ENCODE measurements at regions not wholly inside any gene's neighbourhood (a gene's known extent, or its start where the extent isn't known, plus 50 kb on each side); places are given as distances from the start of the nearest gene placed in this dataset.

- ChIA-PET CTCF (no interaction called here), POLR2A (no interaction called here)
- Histone ChIP-seq H3K27me3 (ENCODE audit: control insufficient read depth, insufficient read depth, low read length) (no peaks in the 10 kb centered on the region), H3K4me3 (ENCODE audit: low read depth, low read length) (no peak overlapping the region), H3K9me3 (ENCODE audit: control insufficient read depth, insufficient read depth, low read length) (no peaks in the 10 kb centered on the region), H3K27ac (ENCODE audit: low read depth, low read length) (no peak overlapping the region)
- no peak for DNase-seq (ENCODE audit: low read depth, low spot score)
- TF ChIP-seq, protein P1, sequence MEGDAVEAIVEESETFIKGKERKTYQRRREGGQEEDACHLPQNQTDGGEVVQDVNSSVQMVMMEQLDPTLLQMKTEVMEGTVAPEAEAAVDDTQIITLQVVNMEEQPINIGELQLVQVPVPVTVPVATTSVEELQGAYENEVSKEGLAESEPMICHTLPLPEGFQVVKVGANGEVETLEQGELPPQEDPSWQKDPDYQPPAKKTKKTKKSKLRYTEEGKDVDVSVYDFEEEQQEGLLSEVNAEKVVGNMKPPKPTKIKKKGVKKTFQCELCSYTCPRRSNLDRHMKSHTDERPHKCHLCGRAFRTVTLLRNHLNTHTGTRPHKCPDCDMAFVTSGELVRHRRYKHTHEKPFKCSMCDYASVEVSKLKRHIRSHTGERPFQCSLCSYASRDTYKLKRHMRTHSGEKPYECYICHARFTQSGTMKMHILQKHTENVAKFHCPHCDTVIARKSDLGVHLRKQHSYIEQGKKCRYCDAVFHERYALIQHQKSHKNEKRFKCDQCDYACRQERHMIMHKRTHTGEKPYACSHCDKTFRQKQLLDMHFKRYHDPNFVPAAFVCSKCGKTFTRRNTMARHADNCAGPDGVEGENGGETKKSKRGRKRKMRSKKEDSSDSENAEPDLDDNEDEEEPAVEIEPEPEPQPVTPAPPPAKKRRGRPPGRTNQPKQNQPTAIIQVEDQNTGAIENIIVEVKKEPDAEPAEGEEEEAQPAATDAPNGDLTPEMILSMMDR (IDR thresholded peaks at IDR 0.05; ENCODE audit: low read depth, low read length), result no peak
Measured at GRCh38 chr10:56943221-56943755, 582.2 kb upstream of the ZWINT start.

DNA sequence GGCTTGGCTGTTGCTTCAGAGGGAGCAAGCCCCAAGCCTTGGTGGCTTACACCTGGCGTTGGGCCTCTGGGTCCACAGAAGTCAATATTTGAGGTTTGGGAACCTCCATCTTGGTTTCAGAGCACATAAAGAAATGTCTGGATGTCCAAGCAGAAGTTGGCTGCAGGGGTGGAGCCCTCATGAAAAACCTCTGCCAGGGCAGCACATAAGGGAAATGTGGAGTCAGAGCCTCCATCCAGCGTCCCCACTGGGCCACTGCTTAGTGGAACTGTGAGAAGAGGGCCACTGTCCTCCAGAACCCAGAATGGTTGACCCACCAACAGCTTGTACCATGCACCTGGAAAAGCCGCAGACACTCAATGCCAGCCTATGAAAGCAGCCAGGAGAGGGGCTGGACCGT is 573.5 kb upstream of the ZWINT start:
- DNase-seq (ENCODE audit: low read depth, low spot score), result no peak
- TF ChIP-seq, protein P1 (IDR thresholded peaks at IDR 0.05; ENCODE audit: low read depth, low read length), result no peak
- Histone ChIP-seq H3K4me3 (ENCODE audit: low read depth, low read length) (no peak overlapping the region), H3K27me3 (ENCODE audit: control insufficient read depth, insufficient read depth, low read length) (no peaks in the 10 kb centered on the region), H3K27ac (ENCODE audit: low read depth, low read length) (no peak overlapping the region), H3K9me3 (ENCODE audit: control insufficient read depth, insufficient read depth, low read length) (peaks cover 12% of the 10 kb centered on the region)
- ChIA-PET POLR2A (no interaction called here), CTCF (no interaction called here)

DNA sequence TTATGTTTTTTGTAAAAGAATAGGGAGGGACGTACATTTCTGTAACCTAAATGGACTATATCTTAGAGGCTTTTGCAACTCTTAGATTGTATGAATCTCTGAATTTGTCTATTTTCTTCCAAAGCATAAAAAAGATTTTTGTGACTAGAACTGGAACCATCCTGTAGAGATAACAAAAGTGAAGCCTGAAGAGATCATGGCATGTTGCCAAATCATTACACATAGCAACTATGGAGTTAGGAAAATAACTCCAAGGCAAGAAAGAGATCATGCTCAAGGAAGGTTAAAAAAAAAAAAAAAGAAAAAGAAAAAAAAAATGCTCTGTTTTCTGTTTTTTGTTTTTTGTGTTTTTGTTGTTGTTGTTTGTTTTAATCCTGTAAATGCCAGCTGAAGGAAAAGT is 567.7 kb upstream of the ZWINT start:
- H3K27me3 ChIP-seq (ENCODE audit: control insufficient read depth, insufficient read depth, low read length), result no peaks in the 10 kb centered on the region
- peaks cover 5% of the 10 kb centered on the region for H3K9me3 ChIP-seq (ENCODE audit: control insufficient read depth, insufficient read depth, low read length)
- CTCF ChIA-PET, result no interaction called here
- TF ChIP-seq, protein P1 (IDR thresholded peaks at IDR 0.05; ENCODE audit: low read depth, low read length), result no peak
- H3K4me3 ChIP-seq (ENCODE audit: low read depth, low read length), result no peak overlapping the region
- no peak overlapping the region for H3K27ac ChIP-seq (ENCODE audit: low read depth, low read length)
- no peak for DNase-seq (ENCODE audit: low read depth, low spot score)
- POLR2A ChIA-PET, result no interaction called here

GRCh38 chr10:56927701-56928100 is 566.6 kb upstream of the ZWINT start:
- TF ChIP-seq, protein P1 (IDR thresholded peaks at IDR 0.05; ENCODE audit: low read depth, low read length), result no peak
- Histone ChIP-seq H3K27me3 (ENCODE audit: control insufficient read depth, insufficient read depth, low read length) (no peaks in the 10 kb centered on the region), H3K9me3 (ENCODE audit: control insufficient read depth, insufficient read depth, low read length) (peaks cover 8% of the 10 kb centered on the region), H3K4me3 (ENCODE audit: low read depth, low read length) (no peak overlapping the region), H3K27ac (ENCODE audit: low read depth, low read length) (no peak overlapping the region)
- no peak for DNase-seq (ENCODE audit: low read depth, low spot score)
- ChIA-PET CTCF (no interaction called here), POLR2A (no interaction called here)

- no peak for DNase-seq (ENCODE audit: low read depth, low spot score)
- Histone ChIP-seq H3K4me3 (ENCODE audit: low read depth, low read length) (no peak overlapping the region), H3K9me3 (ENCODE audit: control insufficient read depth, insufficient read depth, low read length) (peaks cover 9% of the 10 kb centered on the region), H3K27ac (ENCODE audit: low read depth, low read length) (no peak overlapping the region), H3K27me3 (ENCODE audit: control insufficient read depth, insufficient read depth, low read length) (no peaks in the 10 kb centered on the region)
- TF ChIP-seq, protein P1 (IDR thresholded peaks at IDR 0.05; ENCODE audit: low read depth, low read length), result no peak
- CTCF ChIA-PET, result no interaction called here
- POLR2A ChIA-PET, result no interaction called here
Measured at GRCh38 chr10:56920601-56921261, 559.7 kb upstream of the ZWINT start.

Measured in AG04450 (cell line).